Common myeloid progenitor, CD34-positive (primary cell): ENCODE measurements at regions not wholly inside any gene's neighbourhood (a gene's known extent, or its start where the extent isn't known, plus 50 kb on each side); places are given as distances from the start of the nearest gene placed in this dataset.
"Not testable (repeated sequence)": the region's sequence is repeated elsewhere in the genome, so short reads cannot be mapped to it uniquely, and the experiment has no call there.

Experiments
- CTCF ChIA-PET: fragments of 350-600 bp; sonication (Branson Sonifier 250); formaldehyde crosslinking; loops from one replicate; lab custom pipeline; 2021; ENCODE audit warnings: antibody characterized with exemption; lab: Charles Lee
- POLR2A ChIA-PET: fragments of 350-600 bp; sonication (Branson Sonifier 250); formaldehyde crosslinking; loops from one replicate; lab custom pipeline; 2021; ENCODE audit warnings: antibody characterized with exemption; lab: Charles Lee
- DNase-seq, 3 donors: peaks; one replicate each; pipeline versions ENCODE4 v3.0.0 to v3.0.0-alpha.2; 2013
- H3K27ac ChIP-seq, 2 experiments: 1 replicate in 1 of 2; 2 replicates in 1 of 2; pipeline ENCODE4 v1.7.0; 2013; ENCODE audit warnings: inconsistent platforms in 2 of 2, low read length in 2 of 2, mild to moderate bottlenecking in 2 of 2, low read depth in 1 of 2, moderate library complexity in 1 of 2; ENCODE audit not compliant: severe bottlenecking in 2 of 2, insufficient read depth in 1 of 2, poor library complexity in 1 of 2
- H3K27me3 ChIP-seq, 5 experiments: replicated peaks in 2 of 5; 1 replicate in 3 of 5; 2 replicates in 2 of 5; pipeline versions ENCODE4 v1.6.1 to v1.7.0; 2013; ENCODE audit warnings: low read length in 4 of 5, mild to moderate bottlenecking in 2 of 5, moderate library complexity in 2 of 5, inconsistent platforms in 1 of 5; ENCODE audit not compliant: insufficient read depth in 5 of 5, control insufficient read depth in 4 of 5
- H3K36me3 ChIP-seq, 4 experiments: 1 replicate in 2 of 4; 2 replicates in 2 of 4; pipeline versions ENCODE4 v1.6.1 to v1.7.0; 2013; ENCODE audit warnings: low read length in 3 of 4, control low read depth in 1 of 4, mild to moderate bottlenecking in 1 of 4; ENCODE audit not compliant: control insufficient read depth in 4 of 4, insufficient read depth in 4 of 4
- H3K4me1 ChIP-seq, 4 experiments: 1 replicate in 3 of 4; 2 replicates in 1 of 4; pipeline versions ENCODE4 v1.6.1 to v1.7.1; 2013; ENCODE audit warnings: low read length in 3 of 4, mild to moderate bottlenecking in 3 of 4, control low read depth in 1 of 4, inconsistent platforms in 1 of 4, moderate library complexity in 1 of 4; ENCODE audit not compliant: control insufficient read depth in 4 of 4, insufficient read depth in 4 of 4; ENCODE audit errors: control extremely low read depth in 1 of 4
- H3K4me3 ChIP-seq, 7 experiments: 1 replicate in 4 of 7; 2 replicates in 3 of 7; pipeline versions ENCODE4 v1.5.1 to v1.7.0; 2013; ENCODE audit warnings: mild to moderate bottlenecking in 7 of 7, low read length in 6 of 7, moderate library complexity in 6 of 7, inconsistent platforms in 2 of 7, low read depth in 2 of 7, control low read depth in 1 of 7; ENCODE audit not compliant: insufficient read depth in 4 of 7, control insufficient read depth in 1 of 7; ENCODE audit errors: extremely low read depth in 1 of 7
- H3K9me3 ChIP-seq, 5 experiments: 1 replicate in 4 of 5; 2 replicates in 1 of 5; pipeline versions ENCODE4 v1.6.1 to v1.7.1; 2013; ENCODE audit warnings: low read length in 4 of 5, mild to moderate bottlenecking in 2 of 5, inconsistent platforms in 1 of 5, low read depth in 1 of 5, moderate library complexity in 1 of 5; ENCODE audit not compliant: control insufficient read depth in 4 of 5, insufficient read depth in 2 of 5; ENCODE audit errors: control extremely low read depth in 1 of 5
- WGBS: methylation state at CpG from one replicate; pipeline ENCODE4 v1.1.5; 2013; ENCODE audit not compliant: insufficient coverage; 5-methylcytosine and 5-hydroxymethylcytosine counted together

- H3K36me3 ChIP-seq: no peaks in the 10 kb centered on the region
Observed at GRCh38 chr18:29853126-29853525, 1189.4 kb downstream of the DSC3 start.

GRCh38 chr18:29849144-29849543, 1193.4 kb downstream of the DSC3 start:
- WGBS: no CpG with 5 or more reads among the region's 1 CpG
- no peaks in the 10 kb centered on the region for H3K4me1 ChIP-seq

More at GRCh38 chr18:29853126-29853525, 1189.4 kb downstream of the DSC3 start:
- CTCF ChIA-PET: no interaction called here
- Histone ChIP-seq H3K27me3 (no peaks in the 10 kb centered on the region), H3K9me3 (no peaks in the 10 kb centered on the region), H3K27ac (no peak overlapping the region), H3K4me1 (no peaks in the 10 kb centered on the region), H3K4me3 (no peak overlapping the region)
- DNase-seq: no peak
- POLR2A ChIA-PET: no interaction called here

GRCh38 chr18:29841631-29842030, 1200.9 kb downstream of the DSC3 start:
- WGBS: no CpG with 5 or more reads among the region's 3 CpGs
- POLR2A ChIA-PET: no interaction called here
- no peaks in the 10 kb centered on the region for H3K9me3 ChIP-seq
- no peak for DNase-seq
- H3K27me3 ChIP-seq: no peaks in the 10 kb centered on the region
- CTCF ChIA-PET: no interaction called here
- no peaks in the 10 kb centered on the region for H3K36me3 ChIP-seq
- H3K4me1 ChIP-seq: no peaks in the 10 kb centered on the region
- no peak overlapping the region for H3K27ac ChIP-seq
- no peak overlapping the region for H3K4me3 ChIP-seq

More at GRCh38 chr18:29849144-29849543, 1193.4 kb downstream of the DSC3 start:
- CTCF ChIA-PET: no interaction called here
- H3K9me3 ChIP-seq: no peaks in the 10 kb centered on the region
- H3K27ac ChIP-seq: no peak overlapping the region
- DNase-seq: no peak
- H3K27me3 ChIP-seq: no peaks in the 10 kb centered on the region
- no peak overlapping the region for H3K4me3 ChIP-seq
- POLR2A ChIA-PET: no interaction called here
- H3K36me3 ChIP-seq: no peaks in the 10 kb centered on the region

GRCh38 chr18:29840089-29840488, 1202.5 kb downstream of the DSC3 start:
- H3K4me3 ChIP-seq: no peak overlapping the region
- no peak for DNase-seq
- CTCF ChIA-PET: no interaction called here
- POLR2A ChIA-PET: no interaction called here
- H3K36me3 ChIP-seq: no peaks in the 10 kb centered on the region
- no peaks in the 10 kb centered on the region for H3K9me3 ChIP-seq
- H3K27me3 ChIP-seq: no peaks in the 10 kb centered on the region
- no peak overlapping the region for H3K27ac ChIP-seq
- H3K4me1 ChIP-seq: no peaks in the 10 kb centered on the region

GRCh38 chr18:29838961-29839360, 1203.6 kb downstream of the DSC3 start:
- WGBS: 82% methylated on average over 5 of the region's 12 CpGs
- H3K9me3 ChIP-seq, CTCF ChIA-PET, DNase-seq, POLR2A ChIA-PET, H3K36me3 ChIP-seq, H3K4me1 ChIP-seq, H3K27ac ChIP-seq, H3K4me3 ChIP-seq, H3K27me3 ChIP-seq: not testable (repeated sequence)

- ChIA-PET CTCF (no interaction called here), POLR2A (no interaction called here)
- Histone ChIP-seq H3K36me3 (no peaks in the 10 kb centered on the region), H3K9me3 (no peaks in the 10 kb centered on the region), H3K4me1 (no peaks in the 10 kb centered on the region), H3K4me3 (no peak overlapping the region), H3K27me3 (no peaks in the 10 kb centered on the region), H3K27ac (no peak overlapping the region)
- no peak for DNase-seq
- no CpG with 5 or more reads among the region's 1 CpG for WGBS
Observed at GRCh38 chr18:29838556-29838955, 1204.0 kb downstream of the DSC3 start.

GRCh38 chr18:29823671-29824070, 1218.9 kb downstream of the DSC3 start:
- Histone ChIP-seq H3K27me3 (no peaks in the 10 kb centered on the region), H3K36me3 (no peaks in the 10 kb centered on the region), H3K27ac (no peak overlapping the region), H3K4me1 (no peaks in the 10 kb centered on the region), H3K4me3 (no peak overlapping the region), H3K9me3 (no peaks in the 10 kb centered on the region)
- no peak for DNase-seq
- ChIA-PET CTCF (no interaction called here), POLR2A (no interaction called here)
- no CpG with 5 or more reads among the region's 1 CpG for WGBS
